Mesenchymal stem cell (in vitro differentiated cells and primary cell): ENCODE measurements at regions not wholly inside any gene's neighbourhood (a gene's known extent, or its start where the extent isn't known, plus 50 kb on each side); places are given as distances from the start of the nearest gene placed in this dataset.

Source experiments
- DNase-seq: peaks from one replicate; pipeline ENCODE4 v3.0.0-alpha.2; 2013
- H2AFZ ChIP-seq: one replicate; pipeline ENCODE4 v1.6.1; 2013; ENCODE audit warnings: low read depth, mild to moderate bottlenecking, control low read depth, inconsistent platforms, low read length, moderate library complexity
- H2AK5ac ChIP-seq: 2 replicates; pipeline ENCODE4 v1.6.1; 2013; ENCODE audit warnings: low read length, moderate library complexity, mild to moderate bottlenecking, inconsistent platforms; ENCODE audit not compliant: severe bottlenecking
- H2BK120ac ChIP-seq: one replicate; pipeline ENCODE4 v1.6.1; 2013; ENCODE audit warnings: low read depth, mild to moderate bottlenecking, inconsistent platforms, low read length, moderate library complexity
- H2BK12ac ChIP-seq, 2 experiments: one replicate each; pipeline ENCODE4 v1.6.1; 2013; ENCODE audit warnings: inconsistent platforms in 2 of 2, low read length in 2 of 2, mild to moderate bottlenecking in 2 of 2, moderate library complexity in 2 of 2, control low read depth in 1 of 2
- H2BK15ac ChIP-seq: one replicate; pipeline ENCODE4 v1.6.1; 2013; ENCODE audit warnings: mild to moderate bottlenecking, low read depth, inconsistent platforms; ENCODE audit not compliant: poor library complexity, severe bottlenecking
- H2BK5ac ChIP-seq: 2 replicates; pipeline ENCODE4 v1.6.1; 2013; ENCODE audit warnings: low read depth, mild to moderate bottlenecking, low read length, control low read depth, inconsistent platforms; ENCODE audit not compliant: poor library complexity, severe bottlenecking
- H3K14ac ChIP-seq, 2 experiments: one replicate each; pipeline ENCODE4 v1.6.1; 2013; ENCODE audit warnings: inconsistent platforms in 2 of 2, low read length in 2 of 2, control low read depth in 1 of 2, mild to moderate bottlenecking in 1 of 2, moderate library complexity in 1 of 2
- H3K18ac ChIP-seq, 2 experiments: one replicate each; pipeline ENCODE4 v1.6.1; 2013; ENCODE audit warnings: inconsistent platforms in 2 of 2, low read length in 2 of 2, control low read depth in 1 of 2, low read depth in 1 of 2, mild to moderate bottlenecking in 1 of 2
- H3K23ac ChIP-seq, 2 experiments: one replicate each; pipeline ENCODE4 v1.6.1; 2013; ENCODE audit warnings: inconsistent platforms in 2 of 2, low read length in 2 of 2, mild to moderate bottlenecking in 2 of 2, moderate library complexity in 2 of 2, control low read depth in 1 of 2
- H3K27ac ChIP-seq: 2 replicates; pipeline ENCODE4 v1.5.1; 2013; ENCODE audit warnings: mild to moderate bottlenecking, moderate library complexity, low read length, control low read depth, inconsistent platforms; ENCODE audit not compliant: poor library complexity, severe bottlenecking
- H3K27me3 ChIP-seq, 2 experiments: 2 replicates each; pipeline versions ENCODE4 v1.6.1 to v1.7.0; 2013; ENCODE audit warnings: low read length in 2 of 2, mild to moderate bottlenecking in 2 of 2, moderate library complexity in 2 of 2, control low read depth in 1 of 2, inconsistent platforms in 1 of 2; ENCODE audit not compliant: control insufficient read depth in 1 of 2, insufficient read depth in 1 of 2
- H3K36me3 ChIP-seq, 2 experiments: 2 replicates each; pipeline versions ENCODE4 v1.6.1 to v1.7.0; 2013; ENCODE audit warnings: low read length in 2 of 2, control low read depth in 1 of 2, inconsistent platforms in 1 of 2, low read depth in 1 of 2, mild to moderate bottlenecking in 1 of 2; ENCODE audit not compliant: insufficient read depth in 2 of 2, control insufficient read depth in 1 of 2
- H3K4ac ChIP-seq, 2 experiments: one replicate each; pipeline ENCODE4 v1.6.1; 2013; ENCODE audit warnings: inconsistent platforms in 2 of 2, low read length in 2 of 2, mild to moderate bottlenecking in 2 of 2, moderate library complexity in 2 of 2, control low read depth in 1 of 2, low read depth in 1 of 2
- H3K4me1 ChIP-seq: 2 replicates; pipeline ENCODE4 v1.6.1; 2013; ENCODE audit warnings: low read depth, low read length, control low read depth; ENCODE audit not compliant: control insufficient read depth, insufficient read depth
- H3K4me2 ChIP-seq: 2 replicates; pipeline ENCODE4 v1.6.1; 2013; ENCODE audit warnings: low read length, mild to moderate bottlenecking, inconsistent platforms; ENCODE audit not compliant: poor library complexity, severe bottlenecking
- H3K4me3 ChIP-seq, 2 experiments: 2 replicates each; pipeline versions ENCODE4 v1.5.1 to v1.7.0; 2013; ENCODE audit warnings: low read length in 2 of 2, mild to moderate bottlenecking in 2 of 2, control low read depth in 1 of 2, low read depth in 1 of 2; ENCODE audit not compliant: insufficient read depth in 1 of 2
- H3K79me1 ChIP-seq: replicated peaks from 2 replicates; pipeline ENCODE4 v1.6.1; 2013; ENCODE audit warnings: mild to moderate bottlenecking, control low read depth, low read length, inconsistent platforms; ENCODE audit not compliant: poor library complexity, severe bottlenecking
- H3K9ac ChIP-seq: 2 replicates; pipeline ENCODE4 v1.7.0; 2013; ENCODE audit warnings: mild to moderate bottlenecking, low read length, moderate library complexity
- H3K9me3 ChIP-seq: 2 replicates; pipeline ENCODE4 v1.7.0; 2013; ENCODE audit warnings: mild to moderate bottlenecking, low read length; ENCODE audit not compliant: control insufficient read depth
- H4K8ac ChIP-seq: one replicate; pipeline ENCODE4 v1.6.1; 2013; ENCODE audit warnings: inconsistent platforms, mild to moderate bottlenecking, low read length, moderate library complexity
- H4K91ac ChIP-seq: one replicate; pipeline ENCODE4 v1.6.1; 2013; ENCODE audit warnings: mild to moderate bottlenecking, low read length, inconsistent platforms
- WGBS: methylation state at CpG from one replicate; pipeline ENCODE4 v1.1.7; 2013; ENCODE audit warnings: mixed read lengths; 5-methylcytosine and 5-hydroxymethylcytosine counted together

GRCh38 chr15:70484993-70485392 lies 278.4 kb downstream of the UACA start:
- H2AK5ac ChIP-seq: no peak overlapping the region
- no peak overlapping the region for H3K9ac ChIP-seq
- H3K4me3 ChIP-seq: no peak overlapping the region
- H2BK5ac ChIP-seq: no peak overlapping the region
- H3K9me3 ChIP-seq: no peaks in the 10 kb centered on the region
- no peak overlapping the region for H3K4me2 ChIP-seq
- no peaks in the 10 kb centered on the region for H3K79me1 ChIP-seq
- DNase-seq: no peak
- no peak overlapping the region for H2BK120ac ChIP-seq
- peaks cover 15% of the 10 kb centered on the region for H3K4me1 ChIP-seq
- H3K14ac ChIP-seq: no peak overlapping the region
- peaks cover 11 to 44% of the 10 kb centered on the region in 2 experiments for H3K27me3 ChIP-seq
- H4K91ac ChIP-seq: no peak overlapping the region
- H3K18ac ChIP-seq: no peak overlapping the region
- no peak overlapping the region for H3K4ac ChIP-seq
- H3K36me3 ChIP-seq: no peaks in the 10 kb centered on the region
- H3K23ac ChIP-seq: no peak overlapping the region
- WGBS: 0% methylated on average over 1 of the region's 1 CpG
- H2BK12ac ChIP-seq: no peak overlapping the region
- no peak overlapping the region for H3K27ac ChIP-seq
- no peak overlapping the region for H2BK15ac ChIP-seq
- H2AFZ ChIP-seq: no peak overlapping the region
- H4K8ac ChIP-seq: no peak overlapping the region

DNA sequence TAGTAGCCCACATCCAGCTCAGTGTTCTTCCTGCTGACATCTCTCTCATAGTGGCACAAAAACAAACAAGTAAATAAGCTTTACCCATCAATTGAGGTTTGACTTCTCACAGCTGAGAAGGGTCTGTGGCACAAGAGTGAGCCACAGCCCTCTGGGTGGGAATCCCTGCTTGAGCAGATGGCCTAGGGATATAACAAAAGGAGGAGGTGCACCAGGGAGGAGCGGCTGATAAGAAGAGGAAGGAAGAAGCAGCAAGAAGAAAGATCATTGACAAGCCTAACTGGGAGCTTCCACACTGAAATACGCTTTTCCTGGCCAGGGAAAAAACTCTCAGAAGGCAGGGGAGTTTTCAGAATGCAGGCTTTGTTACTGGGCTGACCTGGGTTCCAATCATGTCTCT lies 279.8 kb downstream of the UACA start:
- no peak overlapping the region for H3K4me2 ChIP-seq
- no peak overlapping the region for H4K8ac ChIP-seq
- no peak overlapping the region for H3K27ac ChIP-seq
- H3K79me1 ChIP-seq: no peaks in the 10 kb centered on the region
- H3K4me1 ChIP-seq: peaks cover 15% of the 10 kb centered on the region
- no peak overlapping the region for H2AFZ ChIP-seq
- no peak overlapping the region for H3K18ac ChIP-seq
- H3K4me3 ChIP-seq: no peak overlapping the region
- no peaks in the 10 kb centered on the region for H3K9me3 ChIP-seq
- H3K14ac ChIP-seq: no peak overlapping the region
- no peak overlapping the region for H3K23ac ChIP-seq
- DNase-seq: no peak
- H2BK12ac ChIP-seq: no peak overlapping the region
- 69% methylated on average over 2 of the region's 2 CpGs for WGBS
- no peaks in the 10 kb centered on the region for H3K36me3 ChIP-seq
- H2BK15ac ChIP-seq: no peak overlapping the region
- no peak overlapping the region for H3K9ac ChIP-seq
- H4K91ac ChIP-seq: no peak overlapping the region
- peaks cover 11 to 43% of the 10 kb centered on the region in 2 experiments for H3K27me3 ChIP-seq
- H3K4ac ChIP-seq: no peak overlapping the region
- H2AK5ac ChIP-seq: no peak overlapping the region
- H2BK5ac ChIP-seq: no peak overlapping the region
- no peak overlapping the region for H2BK120ac ChIP-seq

- H4K8ac ChIP-seq: no peak overlapping the region
- H3K14ac ChIP-seq: no peak overlapping the region
- H2BK5ac ChIP-seq: no peak overlapping the region
- no peak overlapping the region for H2BK120ac ChIP-seq
- H3K36me3 ChIP-seq: no peaks in the 10 kb centered on the region
- no peak for DNase-seq
- peaks cover 11 to 58% of the 10 kb centered on the region in 2 experiments for H3K27me3 ChIP-seq
- no peak overlapping the region for H4K91ac ChIP-seq
- no peaks in the 10 kb centered on the region for H3K9me3 ChIP-seq
- H3K4me1 ChIP-seq: peaks cover 11% of the 10 kb centered on the region
- H3K4ac ChIP-seq: no peak overlapping the region
- H3K4me2 ChIP-seq: no peak overlapping the region
- H2AFZ ChIP-seq: no peak overlapping the region
- no peak overlapping the region for H3K23ac ChIP-seq
- no peak overlapping the region for H3K27ac ChIP-seq
- H3K79me1 ChIP-seq: no peaks in the 10 kb centered on the region
- H3K9ac ChIP-seq: no peak overlapping the region
- H2BK12ac ChIP-seq: no peak overlapping the region
- WGBS: 91% methylated on average over 7 of the region's 7 CpGs
- H3K18ac ChIP-seq: no peak overlapping the region
- no peak overlapping the region for H2BK15ac ChIP-seq
- H2AK5ac ChIP-seq: no peak overlapping the region
- no peak overlapping the region for H3K4me3 ChIP-seq
Measured at GRCh38 chr15:70480196-70480856, 283.0 kb downstream of the UACA start.

DNA sequence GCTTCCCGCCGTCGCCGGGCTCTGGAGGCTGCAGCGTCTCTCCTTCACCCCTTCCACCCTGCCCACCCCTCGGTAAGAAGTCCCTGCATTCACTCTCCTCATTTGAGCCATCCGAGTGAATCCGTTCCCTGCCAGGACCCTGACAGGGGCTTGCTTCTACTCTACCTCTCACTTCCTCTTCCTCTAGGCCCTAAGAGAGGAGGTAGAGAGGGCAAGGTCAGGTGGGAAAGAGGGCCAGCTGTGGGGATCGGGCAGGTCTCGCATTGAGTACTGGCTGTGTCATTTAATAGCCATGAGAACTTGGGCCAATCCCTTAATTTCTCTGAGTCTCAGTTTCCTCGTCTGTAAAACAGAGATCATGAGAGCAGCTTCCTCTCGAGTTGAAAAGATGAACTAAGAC lies 283.6 kb downstream of the UACA start:
- H3K9me3 ChIP-seq: no peaks in the 10 kb centered on the region
- no peak overlapping the region for H3K27ac ChIP-seq
- H2BK5ac ChIP-seq: no peak overlapping the region
- H3K4ac ChIP-seq: no peak overlapping the region
- H2AK5ac ChIP-seq: no peak overlapping the region
- H4K8ac ChIP-seq: no peak overlapping the region
- no peak overlapping the region for H3K9ac ChIP-seq
- no peak overlapping the region for H2BK15ac ChIP-seq
- no peak overlapping the region for H3K23ac ChIP-seq
- no peak overlapping the region for H3K14ac ChIP-seq
- no peak overlapping the region for H3K18ac ChIP-seq
- H3K27me3 ChIP-seq: peaks cover 11 to 58% of the 10 kb centered on the region in 2 experiments
- peaks cover 15% of the 10 kb centered on the region for H3K4me1 ChIP-seq
- DNase-seq: no peak
- H3K4me3 ChIP-seq: no peak overlapping the region
- H3K36me3 ChIP-seq: no peaks in the 10 kb centered on the region
- no peak overlapping the region for H3K4me2 ChIP-seq
- no peaks in the 10 kb centered on the region for H3K79me1 ChIP-seq
- no peak overlapping the region for H2BK12ac ChIP-seq
- no peak overlapping the region for H4K91ac ChIP-seq
- no peak overlapping the region for H2BK120ac ChIP-seq
- whole genome bisulfite sequencing: 88% methylated on average over 4 of the region's 12 CpGs
- H2AFZ ChIP-seq: no peak overlapping the region
